ENCODE measurements at regions not wholly inside any gene's neighbourhood (a gene's known extent, or its start where the extent isn't known, plus 50 kb on each side); places are given as distances from the start of the nearest gene placed in this dataset.

DNA sequence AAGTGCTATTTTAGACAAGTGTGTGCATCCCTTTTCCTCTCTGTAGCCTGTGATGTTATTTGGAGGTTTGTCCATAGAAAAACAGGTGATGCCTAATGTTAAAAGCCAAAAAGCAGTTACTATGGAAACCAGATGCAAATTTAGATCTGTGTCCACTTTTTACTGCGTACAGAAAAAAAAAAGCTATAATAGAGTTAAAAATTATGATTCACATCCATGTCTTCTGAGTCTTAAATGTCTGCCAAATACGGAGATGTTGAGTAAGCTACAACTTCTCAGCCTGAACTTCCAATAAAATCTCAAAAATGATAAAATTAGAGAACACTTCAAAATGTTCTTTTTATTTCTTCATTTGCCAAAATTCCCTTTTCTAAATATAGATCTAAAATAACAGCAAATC is 74.2 kb upstream of the GAP43 start:
- TF ChIP-seq GATA2 (IDR thresholded peaks at IDR 0.05; ENCODE audit: low read depth, low read length) (no peak), GATA3 (IDR thresholded peaks at IDR 0.05; ENCODE audit: low read depth, low read length) (no peak)

- TF ChIP-seq GATA3 (IDR thresholded peaks at IDR 0.05; ENCODE audit: low read depth, low read length) (no peak), GATA2 (IDR thresholded peaks at IDR 0.05; ENCODE audit: low read depth, low read length) (no peak)
These were observed 73.0 kb upstream of the GAP43 start for GRCh38 chr3:115550285-115550761.

- no peak for TF ChIP-seq GATA3 (IDR thresholded peaks at IDR 0.05; ENCODE audit: low read depth, low read length)
These were observed 72.3 kb upstream of the GAP43 start for GRCh38 chr3:115551016-115551415.

- peak; percentile 93 for TF ChIP-seq GATA3 (IDR thresholded peaks at IDR 0.05; ENCODE audit: low read depth, low read length)
- TF ChIP-seq GATA2 (IDR thresholded peaks at IDR 0.05; ENCODE audit: low read depth, low read length): peak; percentile 92
These were observed 71.3 kb upstream of the GAP43 start for GRCh38 chr3:115552007-115552406.

DNA sequence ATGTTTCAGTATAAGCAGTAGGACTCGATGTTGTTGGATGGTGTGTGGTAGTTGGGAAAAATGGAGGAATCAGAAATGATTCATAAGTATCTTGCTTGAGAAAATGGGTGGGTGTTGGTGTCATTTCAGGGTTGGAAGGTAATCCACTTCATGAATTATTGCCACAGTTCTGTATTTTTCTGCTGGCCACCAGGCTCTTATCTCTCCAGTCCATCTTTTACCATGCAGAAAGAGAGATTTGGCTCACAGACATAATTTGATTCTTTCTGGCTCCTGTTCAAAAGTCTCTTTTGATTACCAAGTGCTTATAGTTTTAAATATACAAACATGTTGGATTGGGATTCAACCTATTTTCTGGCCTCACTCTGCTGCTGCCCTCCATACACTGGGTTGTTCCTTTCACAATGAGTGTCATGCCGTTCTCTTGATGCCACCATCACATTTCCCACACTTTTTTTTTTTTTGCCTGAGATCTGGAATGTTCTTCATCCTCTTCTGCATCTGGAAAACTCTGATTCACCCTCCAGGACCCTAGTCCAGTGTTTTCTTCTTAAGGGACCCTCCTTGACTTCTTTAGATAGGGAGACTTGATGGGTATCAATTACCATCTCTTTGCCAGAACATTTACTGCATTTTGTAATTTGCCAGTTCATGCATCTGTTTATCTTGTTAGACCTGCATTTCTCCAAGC is 69.4 kb upstream of the GAP43 start:
- TF ChIP-seq GATA3 (IDR thresholded peaks at IDR 0.05; ENCODE audit: low read depth, low read length) (peak; percentile 94), GATA2 (IDR thresholded peaks at IDR 0.05; ENCODE audit: low read depth, low read length) (peak; percentile 97)

GRCh38 chr3:115554487-115554807 is 68.9 kb upstream of the GAP43 start:
- TF ChIP-seq GATA3 (IDR thresholded peaks at IDR 0.05; ENCODE audit: low read depth, low read length): no peak
- TF ChIP-seq GATA2 (IDR thresholded peaks at IDR 0.05; ENCODE audit: low read depth, low read length): no peak

- no peak for TF ChIP-seq GATA3 (IDR thresholded peaks at IDR 0.05; ENCODE audit: low read depth, low read length)
- no peak for TF ChIP-seq GATA2 (IDR thresholded peaks at IDR 0.05; ENCODE audit: low read depth, low read length)
These were observed 60.6 kb upstream of the GAP43 start for GRCh38 chr3:115562636-115563267.

- TF ChIP-seq GATA3 (IDR thresholded peaks at IDR 0.05; ENCODE audit: low read depth, low read length) (no peak), GATA2 (IDR thresholded peaks at IDR 0.05; ENCODE audit: low read depth, low read length) (no peak)
These were observed 59.3 kb upstream of the GAP43 start for GRCh38 chr3:115563984-115564383.

GRCh38 chr3:115571413-115571812 is 51.9 kb upstream of the GAP43 start:
- TF ChIP-seq GATA3 (IDR thresholded peaks at IDR 0.05; ENCODE audit: low read depth, low read length) (no peak), GATA2 (IDR thresholded peaks at IDR 0.05; ENCODE audit: low read depth, low read length) (no peak)

All from SH-SY5Y (cell line).